Tibial nerve (tissue), 4 donors: ENCODE measurements at regions not wholly inside any gene's neighbourhood (a gene's known extent, or its start where the extent isn't known, plus 50 kb on each side); places are given as distances from the start of the nearest gene placed in this dataset.

Experiments
- DNase-seq, 2 donors: peaks; one replicate each; pipeline ENCODE4 v3.0.0-alpha.2; 2019; ENCODE audit warnings: low spot score in 2 of 2
- H3K27ac ChIP-seq, 4 donors: fragments of 200-600 bp; sonication (generic) in 3 of 4; one replicate each; pipeline ENCODE4 v1.5.1; 2017 to 2019; ENCODE audit warnings: mild to moderate bottlenecking in 1 of 4
- H3K27me3 ChIP-seq, 2 donors: fragments of 200-600 bp; sonication (generic) in 1 of 2; one replicate each; pipeline versions ENCODE4 v1.5.1 to v1.6.0; 2017 to 2019
- H3K36me3 ChIP-seq, 3 donors: fragments of 200-600 bp; sonication (generic); one replicate each; pipeline ENCODE4 v1.5.1; 2018 to 2019
- H3K4me1 ChIP-seq, 4 donors: fragments of 200-600 bp; sonication (generic) in 3 of 4; one replicate each; pipeline ENCODE4 v1.5.1; 2017 to 2019
- H3K4me3 ChIP-seq, 4 donors: fragments of 200-600 bp; sonication (generic) in 3 of 4; one replicate each; pipeline ENCODE4 v1.5.1; 2017 to 2019; ENCODE audit warnings: mild to moderate bottlenecking in 1 of 4, moderate library complexity in 1 of 4
- H3K9me3 ChIP-seq, 4 donors: fragments of 200-600 bp; sonication (generic) in 3 of 4; one replicate each; pipeline ENCODE4 v1.5.1; 2017 to 2019
- EP300 ChIP-seq, 2 donors: sonication (generic); formaldehyde crosslinking; IDR thresholded peaks; one replicate each; pipeline ENCODE4 v1.6.1; 2017; ENCODE audit warnings: antibody characterized with exemption in 2 of 2, mild to moderate bottlenecking in 1 of 2
- POLR2A ChIP-seq, 2 donors: fragments of 450-650 bp; IDR thresholded peaks; one replicate each; pipeline ENCODE4 v1.6.1; 2017; ENCODE audit warnings: antibody characterized with exemption in 2 of 2, mild to moderate bottlenecking in 2 of 2, moderate library complexity in 2 of 2
- WGBS, 2 donors: methylation state at CpG; one replicate each; pipeline ENCODE4 v1.1.5; 2018; 5-methylcytosine and 5-hydroxymethylcytosine counted together
- TF ChIP-seq, protein P1 (sequence below), 5 experiments: fragments of 200-600 bp in 3 of 5; fragments of 450-650 bp in 2 of 5; sonication (generic) in 3 of 5; IDR thresholded peaks; one replicate each; pipeline ENCODE4 v1.5.1; 2016 to 2019; ENCODE audit warnings: antibody characterized with exemption in 5 of 5, mild to moderate bottlenecking in 3 of 5, moderate library complexity in 2 of 5

DNA sequence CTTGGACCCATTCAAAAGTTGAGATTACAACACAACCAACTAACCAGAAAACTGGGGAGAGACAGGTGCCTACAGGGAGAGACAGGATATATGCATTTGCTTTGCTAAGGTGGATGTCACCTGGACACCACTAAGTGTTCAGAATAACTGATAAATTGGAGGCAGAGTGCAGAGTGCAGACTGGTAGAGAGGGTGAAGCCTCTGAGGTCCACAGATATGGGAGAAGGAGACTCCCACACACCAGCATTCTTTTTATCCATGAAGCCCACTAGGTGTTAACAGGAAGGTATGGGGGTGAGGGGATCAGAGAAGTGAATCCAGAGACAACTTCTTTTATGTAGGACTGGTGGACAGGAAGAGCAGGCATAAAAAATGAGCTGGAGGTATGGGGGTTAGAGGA, 1310.0 kb upstream of the ZEB2 start:
- H3K36me3 ChIP-seq = no peaks in the 10 kb centered on the region
- TF ChIP-seq POLR2A (IDR thresholded peaks at IDR 0.05) (no peak), EP300 (IDR thresholded peaks at IDR 0.05) (no peak)
- TF ChIP-seq, protein P1, sequence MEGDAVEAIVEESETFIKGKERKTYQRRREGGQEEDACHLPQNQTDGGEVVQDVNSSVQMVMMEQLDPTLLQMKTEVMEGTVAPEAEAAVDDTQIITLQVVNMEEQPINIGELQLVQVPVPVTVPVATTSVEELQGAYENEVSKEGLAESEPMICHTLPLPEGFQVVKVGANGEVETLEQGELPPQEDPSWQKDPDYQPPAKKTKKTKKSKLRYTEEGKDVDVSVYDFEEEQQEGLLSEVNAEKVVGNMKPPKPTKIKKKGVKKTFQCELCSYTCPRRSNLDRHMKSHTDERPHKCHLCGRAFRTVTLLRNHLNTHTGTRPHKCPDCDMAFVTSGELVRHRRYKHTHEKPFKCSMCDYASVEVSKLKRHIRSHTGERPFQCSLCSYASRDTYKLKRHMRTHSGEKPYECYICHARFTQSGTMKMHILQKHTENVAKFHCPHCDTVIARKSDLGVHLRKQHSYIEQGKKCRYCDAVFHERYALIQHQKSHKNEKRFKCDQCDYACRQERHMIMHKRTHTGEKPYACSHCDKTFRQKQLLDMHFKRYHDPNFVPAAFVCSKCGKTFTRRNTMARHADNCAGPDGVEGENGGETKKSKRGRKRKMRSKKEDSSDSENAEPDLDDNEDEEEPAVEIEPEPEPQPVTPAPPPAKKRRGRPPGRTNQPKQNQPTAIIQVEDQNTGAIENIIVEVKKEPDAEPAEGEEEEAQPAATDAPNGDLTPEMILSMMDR (IDR thresholded peaks at IDR 0.05) = no peak

DNA sequence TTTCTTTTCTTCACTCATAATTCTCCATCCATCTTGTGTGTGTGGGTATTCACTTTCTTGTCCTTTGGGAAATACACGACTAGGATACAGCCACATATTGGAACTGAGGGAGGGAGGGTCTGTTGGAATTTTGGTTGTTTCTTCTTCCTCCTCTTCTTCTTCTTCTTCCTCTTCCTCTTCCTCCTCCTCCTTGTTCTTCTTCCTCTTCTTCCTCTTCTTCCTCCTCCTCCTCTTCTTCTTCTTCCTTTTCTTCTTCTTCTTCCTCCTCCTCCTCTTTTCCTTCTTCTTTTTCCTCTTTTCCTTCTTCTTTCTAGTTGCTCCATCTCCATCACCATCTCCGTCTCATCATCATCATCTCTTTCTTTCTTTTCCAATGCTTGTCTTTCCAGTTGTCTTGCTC, 1307.3 kb upstream of the ZEB2 start:
- no peak overlapping the region for H3K4me3 ChIP-seq
- no peaks in the 10 kb centered on the region for H3K36me3 ChIP-seq
- TF ChIP-seq POLR2A (IDR thresholded peaks at IDR 0.05) (no peak), EP300 (IDR thresholded peaks at IDR 0.05) (no peak)
- TF ChIP-seq, protein P1 (IDR thresholded peaks at IDR 0.05) = no peak
- DNase-seq = no peak
- no peaks in the 10 kb centered on the region for H3K27me3 ChIP-seq
- H3K27ac ChIP-seq = no peak overlapping the region
- 93 to 98% methylated on average over 2 of the region's 2 CpGs for WGBS, 2 donors
- no peaks in the 10 kb centered on the region for H3K9me3 ChIP-seq
- no peaks in the 10 kb centered on the region for H3K4me1 ChIP-seq

More for the DNA sequence above, 1310.0 kb upstream of the ZEB2 start:
- Histone ChIP-seq H3K4me1 (no peaks in the 10 kb centered on the region), H3K9me3 (no peaks in the 10 kb centered on the region), H3K4me3 (no peak overlapping the region), H3K27ac (no peak overlapping the region), H3K27me3 (no peaks in the 10 kb centered on the region)
- DNase-seq = no peak

DNA sequence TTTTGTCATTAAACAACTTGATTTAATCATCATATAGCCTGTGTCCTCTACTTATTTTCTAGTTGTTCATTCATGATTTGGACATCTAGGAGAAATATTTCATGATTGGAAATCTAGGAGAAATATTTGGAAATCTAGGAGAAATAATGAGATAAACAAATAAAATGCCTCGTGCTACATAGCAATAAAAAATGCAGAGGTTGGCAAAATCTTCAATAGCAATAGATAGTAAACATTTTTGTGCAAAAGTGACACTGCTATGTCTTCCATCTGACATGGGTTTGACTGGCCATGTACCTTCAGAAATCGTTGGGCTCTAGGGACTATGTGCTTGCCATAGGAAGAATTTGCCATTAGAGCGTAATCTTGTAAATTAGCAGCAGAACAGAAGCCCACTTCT, 1304.5 kb upstream of the ZEB2 start:
- TF ChIP-seq, protein P1 (IDR thresholded peaks at IDR 0.05) = no peak
- TF ChIP-seq POLR2A (IDR thresholded peaks at IDR 0.05) = no peak
- no peak for TF ChIP-seq EP300 (IDR thresholded peaks at IDR 0.05)
- WGBS, 2 donors = 83 to 87% methylated on average over 3 of the region's 3 CpGs

DNA sequence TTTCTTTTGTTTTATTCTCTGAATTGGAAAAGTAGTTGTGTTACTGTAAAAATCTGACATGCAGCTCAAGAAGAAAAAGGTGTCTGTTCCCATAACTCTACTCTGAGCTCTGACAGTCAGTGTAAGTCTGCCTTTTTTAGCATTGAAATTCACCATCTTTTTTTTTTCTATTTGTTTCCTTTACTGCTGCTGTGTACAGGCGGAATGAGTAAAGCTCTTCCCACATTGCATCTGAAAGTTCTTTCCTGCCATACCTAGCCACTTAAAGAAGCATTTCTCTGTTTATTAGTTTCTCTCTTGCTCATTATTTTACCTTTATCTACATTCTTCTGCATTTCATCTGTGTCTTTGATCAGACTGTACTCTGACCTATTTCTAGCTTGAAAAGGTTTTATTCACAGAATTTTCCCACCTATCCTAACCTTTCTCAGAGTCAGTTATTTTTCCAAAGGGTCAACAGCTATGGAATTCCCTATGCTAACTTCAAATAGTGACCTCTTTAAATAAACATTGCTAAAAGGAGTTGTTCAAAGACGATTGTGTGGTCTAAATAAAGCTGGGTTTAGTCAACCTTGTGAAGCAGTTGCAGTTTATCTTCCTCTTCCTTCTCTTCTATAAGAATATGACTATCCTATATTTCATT, 1303.1 kb upstream of the ZEB2 start:
- no peaks in the 10 kb centered on the region for H3K9me3 ChIP-seq

More for the DNA sequence above, 1304.5 kb upstream of the ZEB2 start:
- no peak overlapping the region for H3K27ac ChIP-seq
- no peaks in the 10 kb centered on the region for H3K9me3 ChIP-seq
- H3K36me3 ChIP-seq = no peaks in the 10 kb centered on the region
- DNase-seq = no peak
- no peaks in the 10 kb centered on the region for H3K4me1 ChIP-seq
- H3K27me3 ChIP-seq = no peaks in the 10 kb centered on the region
- H3K4me3 ChIP-seq = no peak overlapping the region

DNA sequence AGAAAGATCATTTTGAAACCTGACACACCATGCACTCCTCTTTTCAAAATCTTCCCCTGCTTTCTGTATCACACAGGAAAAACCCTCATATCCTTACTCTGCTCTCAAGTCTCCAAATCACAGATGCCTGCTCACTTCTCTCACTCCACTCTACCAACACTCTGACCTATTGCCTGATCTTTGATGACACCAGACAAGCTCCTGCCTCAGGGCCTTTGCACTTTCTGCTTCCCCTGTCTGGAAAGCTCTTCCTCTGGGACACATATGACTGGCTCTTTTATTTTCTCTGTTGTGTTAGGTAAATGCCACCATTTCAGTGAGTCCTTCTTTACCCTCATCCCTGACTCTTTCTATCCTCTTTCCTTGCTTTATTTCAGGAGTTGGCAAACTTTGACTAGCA, 1300.7 kb upstream of the ZEB2 start:
- no peak overlapping the region for H3K27ac ChIP-seq
- peaks cover 0 to 11% (median 0%) of the 10 kb centered on the region in 4 donors for H3K4me1 ChIP-seq
- no peak for DNase-seq
- no peak overlapping the region for H3K4me3 ChIP-seq
- H3K36me3 ChIP-seq = no peaks in the 10 kb centered on the region
- H3K9me3 ChIP-seq = no peaks in the 10 kb centered on the region
- TF ChIP-seq EP300 (IDR thresholded peaks at IDR 0.05) (no peak), POLR2A (IDR thresholded peaks at IDR 0.05) (no peak)
- TF ChIP-seq, protein P1 (IDR thresholded peaks at IDR 0.05) = no peak
- no peaks in the 10 kb centered on the region for H3K27me3 ChIP-seq

More for the DNA sequence above, 1303.1 kb upstream of the ZEB2 start:
- H3K27ac ChIP-seq = no peak overlapping the region
- no peaks in the 10 kb centered on the region for H3K4me1 ChIP-seq
- DNase-seq = no peak
- 49 to 58% methylated on average over 2 of the region's 2 CpGs for WGBS, 2 donors
- no peaks in the 10 kb centered on the region for H3K27me3 ChIP-seq
- H3K36me3 ChIP-seq = no peaks in the 10 kb centered on the region
- no peak overlapping the region for H3K4me3 ChIP-seq
- TF ChIP-seq, protein P1 (IDR thresholded peaks at IDR 0.05) = no peak
- TF ChIP-seq EP300 (IDR thresholded peaks at IDR 0.05) (no peak), POLR2A (IDR thresholded peaks at IDR 0.05) (no peak)
